Caco-2 (cell line): ENCODE measurements at regions not wholly inside any gene's neighbourhood (a gene's known extent, or its start where the extent isn't known, plus 50 kb on each side); places are given as distances from the start of the nearest gene placed in this dataset.
"Not testable (repeated sequence)": the region's sequence is repeated elsewhere in the genome, so short reads cannot be mapped to it uniquely, and the experiment has no call there.

ENCODE experiments used
- BruUV-seq: library from RNA; stranded (reverse); fragments of 400-500 nt; replicated peaks from 2 replicates; lab custom pipeline; 2021; lab: Mats Ljungman, UMichigan
- CTCF ChIA-PET: fragments of 300-600 bp; sonication (Branson Sonifier 250); formaldehyde crosslinking; loops from one replicate; lab custom pipeline; 2022; ENCODE audit warnings: antibody characterized with exemption; lab: Charles Lee
- POLR2A ChIA-PET: fragments of 300-600 bp; sonication (Branson Sonifier 250); formaldehyde crosslinking; loops from one replicate; lab custom pipeline; 2022; ENCODE audit warnings: antibody characterized with exemption; lab: Charles Lee
- DNase-seq, 2 experiments: peaks; one replicate each; pipeline versions ENCODE4 v3.0.0 to v3.0.0-alpha.2; 2020 to 2022
- H3K27me3 ChIP-seq: replicated peaks from 2 replicates; pipeline ENCODE4 v1.6.0; 2011; ENCODE audit warnings: low read length; ENCODE audit not compliant: control insufficient read depth, insufficient read depth
- H3K36me3 ChIP-seq: 2 replicates; pipeline ENCODE4 v1.5.1; 2011; ENCODE audit warnings: low read length; ENCODE audit not compliant: control insufficient read depth, insufficient read depth
- H3K4me1 ChIP-seq: fragments of 250-450 bp; sonication (Bioruptor Pico); 2 replicates; pipeline ENCODE4 v1.5.1; 2020; ENCODE audit warnings: mild to moderate bottlenecking
- H3K4me3 ChIP-seq: 2 replicates; pipeline ENCODE4 v1.5.1; 2011; ENCODE audit warnings: low read depth, mild to moderate bottlenecking, control low read depth, low read length
- H3K9me3 ChIP-seq: fragments of 250-450 bp; sonication (Bioruptor Pico); 2 replicates; pipeline ENCODE4 v1.5.1; 2020; ENCODE audit warnings: mild to moderate bottlenecking, moderate library complexity
- H3K27ac Mint-ChIP-seq: one replicate; pipeline ENCODE4 v1.8.0; 2022; ENCODE audit warnings: mixed read lengths; ENCODE audit not compliant: unreplicated experiment
- H3K27me3 Mint-ChIP-seq: one replicate; pipeline ENCODE4 v1.8.0; 2022; ENCODE audit warnings: mixed read lengths; ENCODE audit not compliant: insufficient read depth, unreplicated experiment
- H3K36me3 Mint-ChIP-seq: one replicate; pipeline ENCODE4 v1.8.0; 2022; ENCODE audit warnings: mild to moderate bottlenecking, mixed read lengths; ENCODE audit not compliant: insufficient read depth, unreplicated experiment
- H3K4me1 Mint-ChIP-seq: one replicate; pipeline ENCODE4 v1.8.0; 2022; ENCODE audit warnings: low read depth, mixed read lengths; ENCODE audit not compliant: unreplicated experiment
- H3K4me3 Mint-ChIP-seq: one replicate; pipeline ENCODE4 v1.8.0; 2022; ENCODE audit warnings: mild to moderate bottlenecking, moderate library complexity, mixed read lengths; ENCODE audit not compliant: unreplicated experiment
- H3K9me3 Mint-ChIP-seq: one replicate; pipeline ENCODE4 v1.8.0; 2022; ENCODE audit warnings: mixed read lengths; ENCODE audit not compliant: unreplicated experiment
- CTCF ChIP-seq, 2 experiments: fragments of 200-600 bp in 1 of 2; IDR thresholded peaks; 1 replicate in 1 of 2; 2 replicates in 1 of 2; pipeline versions ENCODE4 v1.5.1 to v1.8.0; 2011 to 2022; ENCODE audit warnings: antibody characterized with exemption in 1 of 2, control low read depth in 1 of 2, inconsistent platforms in 1 of 2, low read depth in 1 of 2, low read length in 1 of 2, mild to moderate bottlenecking in 1 of 2, moderate library complexity in 1 of 2; ENCODE audit not compliant: insufficient read depth in 1 of 2, severe bottlenecking in 1 of 2, unreplicated experiment in 1 of 2
- intact Hi-C: fragments of 100-400 bp; cut with micrococcal nuclease; formaldehyde crosslinking; loops from one replicate; pipeline ENCODE4 v1.10.0; 2022; ENCODE audit not compliant: unreplicated experiment

GRCh38 chr7:13109201-13109600, 421.8 kb downstream of the ARL4A start:
- Mint-ChIP-seq H3K36me3 (peaks cover 22% of the 10 kb centered on the region), H3K9me3 (no peaks in the 10 kb centered on the region), H3K4me3 (no peak overlapping the region), H3K4me1 (peaks cover 7% of the 10 kb centered on the region), H3K27me3 (no peaks in the 10 kb centered on the region), H3K27ac (no peak overlapping the region)
- no peak for DNase-seq
- no TSS peak for BruUV-seq
- CTCF ChIA-PET, result no interaction called here
- H3K36me3 ChIP-seq, result peaks cover 5% of the 10 kb centered on the region
- H3K4me1 ChIP-seq, result peaks cover 6% of the 10 kb centered on the region; the same call in 1 of the 2 replicates
- H3K27me3 ChIP-seq, result no peaks in the 10 kb centered on the region
- POLR2A ChIA-PET, result no interaction called here
- no peaks in the 10 kb centered on the region for H3K9me3 ChIP-seq
- H3K4me3 ChIP-seq, result no peak overlapping the region
- intact Hi-C loops, result no loop called here
- no peak for TF ChIP-seq CTCF (IDR thresholded peaks at IDR 0.05; ENCODE audit: insufficient read depth in 1 of 2, low read depth in 1 of 2, low read length in 1 of 2, severe bottlenecking in 1 of 2, unreplicated experiment in 1 of 2)

GRCh38 chr7:13110107-13110506, 422.7 kb downstream of the ARL4A start:
- H3K4me1 ChIP-seq, result peaks cover 13% of the 10 kb centered on the region
- BruUV-seq, result no TSS peak
- CTCF ChIA-PET, result no interaction called here
- DNase-seq, result no peak
- no peaks in the 10 kb centered on the region for H3K9me3 ChIP-seq
- intact Hi-C loops, result no loop called here
- TF ChIP-seq CTCF (IDR thresholded peaks at IDR 0.05; ENCODE audit: insufficient read depth in 1 of 2, low read depth in 1 of 2, low read length in 1 of 2, severe bottlenecking in 1 of 2, unreplicated experiment in 1 of 2), result no peak
- peaks cover 5% of the 10 kb centered on the region for H3K36me3 ChIP-seq
- H3K27me3 ChIP-seq, result no peaks in the 10 kb centered on the region
- Mint-ChIP-seq H3K4me3 (no peak overlapping the region), H3K27ac (no peak overlapping the region), H3K36me3 (peaks cover 23% of the 10 kb centered on the region), H3K4me1 (peaks cover 13% of the 10 kb centered on the region), H3K27me3 (no peaks in the 10 kb centered on the region), H3K9me3 (no peaks in the 10 kb centered on the region)
- POLR2A ChIA-PET, result no interaction called here
- no peak overlapping the region for H3K4me3 ChIP-seq

GRCh38 chr7:13111230-13111629, 423.8 kb downstream of the ARL4A start:
- intact Hi-C loops, result no loop called here
- no peak overlapping the region for H3K4me3 ChIP-seq
- POLR2A ChIA-PET, result no interaction called here
- no peaks in the 10 kb centered on the region for H3K27me3 ChIP-seq
- Mint-ChIP-seq H3K27ac (no peak overlapping the region), H3K4me1 (peaks cover 24% of the 10 kb centered on the region), H3K27me3 (no peaks in the 10 kb centered on the region), H3K4me3 (no peak overlapping the region), H3K9me3 (no peaks in the 10 kb centered on the region), H3K36me3 (peaks cover 26% of the 10 kb centered on the region)
- DNase-seq, result no peak
- CTCF ChIA-PET, result no interaction called here
- BruUV-seq, result no TSS peak
- TF ChIP-seq CTCF (IDR thresholded peaks at IDR 0.05; ENCODE audit: insufficient read depth in 1 of 2, low read depth in 1 of 2, low read length in 1 of 2, severe bottlenecking in 1 of 2, unreplicated experiment in 1 of 2), result no peak
- H3K9me3 ChIP-seq, result no peaks in the 10 kb centered on the region
- H3K36me3 ChIP-seq, result peaks cover 5% of the 10 kb centered on the region
- H3K4me1 ChIP-seq, result peaks cover 25% of the 10 kb centered on the region

GRCh38 chr7:13114240-13114639, 426.8 kb downstream of the ARL4A start:
- H3K9me3 Mint-ChIP-seq, H3K4me3 ChIP-seq, H3K27me3 Mint-ChIP-seq, DNase-seq, intact Hi-C loops, H3K36me3 ChIP-seq, BruUV-seq, H3K27me3 ChIP-seq, H3K9me3 ChIP-seq: not testable (repeated sequence)
- Mint-ChIP-seq H3K36me3 (peaks cover 19% of the 10 kb centered on the region), H3K27ac (peak overlapping the region; percentile 44), H3K4me1 (peaks cover 27% of the 10 kb centered on the region), H3K4me3 (peak overlapping the region; percentile 47)
- POLR2A ChIA-PET, result interaction anchor here (2.6 kb wide), 1 partner anchor 427 kb away, joined by 10 read pairs; the partner anchor contains the start of gene ARL4A
- H3K4me1 ChIP-seq, result peaks cover 31% of the 10 kb centered on the region
- CTCF ChIA-PET, result interaction anchor here (1.3 to 2.3 kb wide), 2 partner anchors 97 to 428 kb away, joined by 4 to 31 read pairs; partner anchors contain the start of gene ARL4A
